DOHH2 (cell line): ENCODE measurements at regions not wholly inside any gene's neighbourhood (a gene's known extent, or its start where the extent isn't known, plus 50 kb on each side); places are given as distances from the start of the nearest gene placed in this dataset.

Source experiments
- CTCF ChIP-seq: fragments of 200-600 bp; sonication (generic); IDR thresholded peaks from one replicate; pipeline ENCODE4 v1.5.1; 2014; ENCODE audit warnings: antibody characterized with exemption, mild to moderate bottlenecking, low read depth, low read length; ENCODE audit not compliant: poor library complexity, severe bottlenecking
- EZH2phosphoT487 ChIP-seq: fragments of 200-600 bp; sonication (generic); IDR thresholded peaks from 2 replicates; pipeline ENCODE4 v1.6.1; 2017; ENCODE audit warnings: borderline replicate concordance, mild to moderate bottlenecking, antibody characterized with exemption, low read length, moderate library complexity, mixed read lengths

GRCh38 chr1:188670837-188671236, 1806.8 kb downstream of the BRINP3 start:
- TF ChIP-seq CTCF = no peak
- no peak for TF ChIP-seq EZH2phosphoT487
